ENCODE measurements at regions not wholly inside any gene's neighbourhood (a gene's known extent, or its start where the extent isn't known, plus 50 kb on each side); places are given as distances from the start of the nearest gene placed in this dataset.

- no peak overlapping the region for H3K4me3 ChIP-seq
- DNase-seq = no peak
- no peaks in the 10 kb centered on the region for H3K36me3 ChIP-seq
These were observed 621.0 kb downstream of the CCER1 start for GRCh38 chr12:90333939-90334338.

DNA sequence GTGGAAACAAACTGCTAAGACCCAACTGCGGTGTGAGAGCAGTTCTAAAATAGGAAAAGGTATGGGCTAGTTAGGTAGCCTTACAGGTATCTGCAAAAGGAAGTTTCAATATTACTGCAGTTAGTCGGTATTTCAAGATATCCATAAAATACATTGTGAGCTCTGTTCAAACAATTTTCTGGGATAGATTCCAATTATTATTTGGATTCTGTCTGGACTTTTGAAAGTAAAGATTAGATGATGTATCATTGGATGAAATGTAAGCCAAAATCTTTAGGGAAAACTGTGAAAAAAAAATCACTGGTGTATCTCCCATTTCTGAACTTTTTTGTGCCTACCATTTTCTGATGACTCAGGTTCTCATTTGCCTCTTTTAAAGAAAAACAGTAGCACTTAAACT is 621.6 kb downstream of the CCER1 start:
- H3K9me3 ChIP-seq = no peaks in the 10 kb centered on the region
- intact Hi-C loops (cut with DNase I) = no loop called here
- TF ChIP-seq CTCF (IDR thresholded peaks at IDR 0.05) = no peak
- no peak for ATAC-seq
- no peaks in the 10 kb centered on the region for H3K36me3 ChIP-seq
- H3K4me3 ChIP-seq = no peak overlapping the region
- no peaks in the 10 kb centered on the region for H3K27me3 ChIP-seq (ENCODE audit: low read depth)
- DNase-seq = no peak
- H3K4me1 ChIP-seq = no peaks in the 10 kb centered on the region
- H3K27ac ChIP-seq = no peak overlapping the region

More at GRCh38 chr12:90333939-90334338, 621.0 kb downstream of the CCER1 start:
- TF ChIP-seq CTCF (IDR thresholded peaks at IDR 0.05) = no peak
- H3K27ac ChIP-seq = no peak overlapping the region
- intact Hi-C loops (cut with DNase I) = no loop called here
- no peaks in the 10 kb centered on the region for H3K4me1 ChIP-seq
- no peaks in the 10 kb centered on the region for H3K9me3 ChIP-seq
- no peaks in the 10 kb centered on the region for H3K27me3 ChIP-seq (ENCODE audit: low read depth)
- ATAC-seq = no peak

DNA sequence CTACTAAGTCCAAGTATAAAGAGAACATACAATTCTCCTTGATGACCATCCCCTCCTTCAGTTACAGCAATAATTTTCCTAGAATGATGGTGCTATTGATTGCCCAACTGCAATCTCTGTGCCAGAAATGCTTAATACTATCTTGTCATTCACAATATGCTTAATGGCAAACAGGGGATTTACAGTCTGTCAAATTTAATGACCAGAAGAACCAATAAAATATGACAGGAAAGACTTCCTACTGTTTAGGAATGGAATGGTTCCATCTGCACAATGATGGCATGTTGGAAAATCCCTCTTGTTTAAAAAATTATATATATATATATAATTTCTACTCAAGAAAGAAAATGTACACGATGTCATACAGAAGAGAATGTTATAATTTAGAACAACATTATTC is 623.2 kb downstream of the CCER1 start:
- Histone ChIP-seq H3K27ac (no peak overlapping the region), H3K9me3 (no peaks in the 10 kb centered on the region), H3K27me3 (ENCODE audit: low read depth) (no peaks in the 10 kb centered on the region), H3K4me3 (no peak overlapping the region), H3K36me3 (no peaks in the 10 kb centered on the region), H3K4me1 (no peaks in the 10 kb centered on the region)
- no peak for DNase-seq
- TF ChIP-seq CTCF (IDR thresholded peaks at IDR 0.05) = no peak
- no peak for ATAC-seq
- intact Hi-C loops (cut with DNase I) = no loop called here

DNA sequence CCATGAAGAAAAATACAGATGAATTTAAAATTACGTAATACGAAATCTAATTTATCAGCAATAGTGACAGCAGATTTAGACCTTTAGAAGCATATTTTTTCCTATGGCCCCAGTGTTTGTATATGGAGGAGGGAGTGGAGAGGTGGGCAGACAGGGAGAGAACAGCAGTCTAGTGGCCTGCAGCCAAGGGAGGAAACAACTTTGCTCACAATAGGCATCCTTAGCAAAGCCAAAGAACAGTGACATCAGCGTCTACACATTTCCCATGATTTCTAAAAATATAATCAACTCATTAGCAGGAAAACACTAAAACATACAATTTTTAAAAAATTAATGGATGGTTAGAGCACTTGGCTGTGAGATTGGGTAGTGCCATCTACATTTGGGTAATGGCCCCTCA is 622.6 kb upstream of the ATP2B1 start:
- H3K9me3 ChIP-seq = no peaks in the 10 kb centered on the region
- no peaks in the 10 kb centered on the region for H3K4me1 ChIP-seq
- no peaks in the 10 kb centered on the region for H3K27me3 ChIP-seq (ENCODE audit: low read depth)
- H3K27ac ChIP-seq = no peak overlapping the region
- TF ChIP-seq CTCF (IDR thresholded peaks at IDR 0.05) = no peak
- intact Hi-C loops (cut with DNase I) = no loop called here
- ATAC-seq (no peak), DNase-seq (no peak)
- H3K36me3 ChIP-seq = no peaks in the 10 kb centered on the region
- H3K4me3 ChIP-seq = no peak overlapping the region

DNA sequence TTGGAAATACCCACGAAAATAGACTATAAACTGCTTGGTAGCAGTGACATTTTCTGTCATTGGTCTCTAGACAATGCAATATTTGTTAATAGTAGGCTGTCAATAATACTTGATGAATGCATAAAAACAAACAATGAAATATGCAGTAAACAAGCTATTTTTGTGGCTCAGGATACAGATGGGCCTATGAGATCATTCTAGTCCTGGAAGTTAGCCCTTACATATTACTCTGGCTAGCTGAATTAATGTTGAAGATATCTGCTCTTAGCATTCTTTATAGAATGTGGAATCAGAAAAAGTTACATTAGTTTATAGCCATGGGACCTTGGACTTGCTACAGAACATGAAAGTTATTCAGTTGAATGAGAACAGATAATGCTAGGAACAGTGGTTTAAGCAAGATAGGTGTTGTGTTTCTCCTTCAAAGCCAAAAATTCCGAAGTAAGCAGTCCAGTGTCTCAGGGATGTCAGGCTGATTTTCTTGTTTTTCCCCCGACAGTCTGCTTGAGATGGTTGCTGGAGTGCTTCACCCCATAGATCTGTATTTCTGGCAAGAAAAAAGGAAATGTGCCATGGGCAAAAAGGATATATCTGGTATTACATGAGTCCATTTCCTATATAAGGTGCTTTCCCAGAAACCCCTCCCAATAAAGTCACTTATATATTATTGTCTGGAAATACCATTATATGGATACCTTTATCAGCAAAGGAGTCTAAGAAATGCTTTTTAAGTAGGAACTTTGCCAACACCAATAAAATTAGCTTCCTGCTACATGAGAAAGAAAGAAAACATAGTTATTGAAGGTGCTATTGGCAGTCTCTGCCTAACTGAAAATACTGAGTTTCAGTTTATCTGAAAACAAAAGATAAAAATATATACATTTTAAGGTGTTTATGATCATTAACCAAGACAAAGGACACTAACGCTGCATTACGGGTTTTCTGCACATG is 619.4 kb upstream of the ATP2B1 start:
- Histone ChIP-seq H3K4me3 (no peak overlapping the region), H3K27ac (no peak overlapping the region), H3K27me3 (ENCODE audit: low read depth) (no peaks in the 10 kb centered on the region), H3K4me1 (no peaks in the 10 kb centered on the region), H3K9me3 (no peaks in the 10 kb centered on the region), H3K36me3 (no peaks in the 10 kb centered on the region)
- intact Hi-C loops (cut with DNase I) = no loop called here
- DNase-seq = no peak
- no peak for TF ChIP-seq CTCF (IDR thresholded peaks at IDR 0.05)
- ATAC-seq = no peak
